Fibroblast of villous mesenchyme (primary cell): ENCODE measurements at regions not wholly inside any gene's neighbourhood (a gene's known extent, or its start where the extent isn't known, plus 50 kb on each side); places are given as distances from the start of the nearest gene placed in this dataset.

ENCODE experiments used
- DNase-seq: peaks from one replicate; pipeline ENCODE4 v3.0.0-alpha.2; 2010; ENCODE audit warnings: low read depth
- H3K4me3 ChIP-seq: 2 replicates; pipeline ENCODE4 v1.5.1; 2011; ENCODE audit warnings: low read depth, mild to moderate bottlenecking, low read length
- TF ChIP-seq, protein P1 (sequence below): IDR thresholded peaks from 2 replicates; pipeline ENCODE4 v1.5.1; 2012; ENCODE audit warnings: low read depth, mild to moderate bottlenecking, low read length; ENCODE audit not compliant: insufficient read depth

DNA sequence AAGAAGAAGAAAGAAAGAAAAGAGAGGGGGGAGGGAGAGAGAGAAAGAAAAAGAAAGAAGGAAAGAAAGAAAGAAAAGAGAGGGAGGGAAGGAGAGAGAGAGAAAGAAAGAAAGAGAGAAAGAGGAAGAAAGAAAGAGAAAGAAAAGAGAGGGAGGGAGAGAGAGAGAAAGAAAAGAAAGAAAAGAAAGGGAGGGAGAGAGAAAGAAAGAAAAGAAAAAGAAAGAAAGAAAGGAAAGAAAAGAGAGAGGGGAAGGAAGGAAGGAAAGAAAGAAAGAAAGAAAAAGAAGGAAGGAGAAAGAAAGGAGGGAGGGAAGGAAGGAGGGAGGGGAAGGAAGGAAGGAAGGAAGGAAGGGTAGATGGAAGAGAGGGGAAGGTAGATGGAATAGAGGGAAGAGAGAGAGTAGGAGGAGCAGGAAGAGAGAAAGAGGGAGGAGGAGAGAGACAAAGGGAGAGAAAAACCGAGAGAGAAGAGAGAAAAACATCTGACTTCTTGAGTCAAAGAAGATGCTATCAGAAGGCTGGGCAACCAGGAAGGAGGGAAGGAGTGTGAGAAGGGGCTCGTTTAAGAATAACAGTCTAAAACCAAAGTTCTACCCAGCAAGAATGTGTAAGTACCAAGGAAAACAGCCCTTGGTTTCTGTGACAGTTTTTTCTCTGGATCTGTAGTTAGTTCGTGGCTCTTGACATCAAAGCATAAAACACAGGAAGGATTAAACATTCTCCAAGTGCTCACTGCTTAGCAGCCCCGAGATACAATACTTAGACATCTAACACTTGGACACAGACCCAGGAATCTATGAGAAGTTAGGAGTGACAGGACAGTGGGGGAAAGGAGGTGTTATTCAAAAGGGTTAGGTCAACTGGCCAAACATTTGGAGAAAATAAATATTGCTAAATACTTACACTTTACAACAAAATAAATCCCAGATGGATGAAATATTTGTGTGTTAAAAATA, 131.9 kb upstream of the STMND1 start:
- no peak overlapping the region for H3K4me3 ChIP-seq
- TF ChIP-seq, protein P1, sequence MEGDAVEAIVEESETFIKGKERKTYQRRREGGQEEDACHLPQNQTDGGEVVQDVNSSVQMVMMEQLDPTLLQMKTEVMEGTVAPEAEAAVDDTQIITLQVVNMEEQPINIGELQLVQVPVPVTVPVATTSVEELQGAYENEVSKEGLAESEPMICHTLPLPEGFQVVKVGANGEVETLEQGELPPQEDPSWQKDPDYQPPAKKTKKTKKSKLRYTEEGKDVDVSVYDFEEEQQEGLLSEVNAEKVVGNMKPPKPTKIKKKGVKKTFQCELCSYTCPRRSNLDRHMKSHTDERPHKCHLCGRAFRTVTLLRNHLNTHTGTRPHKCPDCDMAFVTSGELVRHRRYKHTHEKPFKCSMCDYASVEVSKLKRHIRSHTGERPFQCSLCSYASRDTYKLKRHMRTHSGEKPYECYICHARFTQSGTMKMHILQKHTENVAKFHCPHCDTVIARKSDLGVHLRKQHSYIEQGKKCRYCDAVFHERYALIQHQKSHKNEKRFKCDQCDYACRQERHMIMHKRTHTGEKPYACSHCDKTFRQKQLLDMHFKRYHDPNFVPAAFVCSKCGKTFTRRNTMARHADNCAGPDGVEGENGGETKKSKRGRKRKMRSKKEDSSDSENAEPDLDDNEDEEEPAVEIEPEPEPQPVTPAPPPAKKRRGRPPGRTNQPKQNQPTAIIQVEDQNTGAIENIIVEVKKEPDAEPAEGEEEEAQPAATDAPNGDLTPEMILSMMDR: no peak
- DNase-seq: peak; percentile 80

DNA sequence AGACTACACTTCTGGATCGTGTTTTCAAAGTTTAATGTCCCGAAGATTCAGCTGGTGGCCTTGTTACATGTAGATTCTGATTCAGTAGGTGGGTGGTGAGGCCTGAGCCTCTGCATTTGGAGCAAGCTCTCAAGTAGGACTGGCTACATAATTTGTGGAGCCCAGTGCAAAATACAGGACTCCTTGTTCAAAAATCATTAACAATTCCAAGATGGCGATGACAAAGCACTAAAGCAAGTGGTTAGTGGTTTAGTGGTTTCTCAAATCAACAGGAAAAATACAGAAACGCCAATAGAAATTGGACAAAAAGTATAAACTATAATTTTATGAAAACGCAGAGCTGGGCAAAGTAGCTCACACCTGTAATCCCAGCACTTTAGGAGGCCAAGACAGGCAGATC, 133.7 kb upstream of the STMND1 start:
- TF ChIP-seq, protein P1: no peak
- DNase-seq: no peak
- no peak overlapping the region for H3K4me3 ChIP-seq

DNA sequence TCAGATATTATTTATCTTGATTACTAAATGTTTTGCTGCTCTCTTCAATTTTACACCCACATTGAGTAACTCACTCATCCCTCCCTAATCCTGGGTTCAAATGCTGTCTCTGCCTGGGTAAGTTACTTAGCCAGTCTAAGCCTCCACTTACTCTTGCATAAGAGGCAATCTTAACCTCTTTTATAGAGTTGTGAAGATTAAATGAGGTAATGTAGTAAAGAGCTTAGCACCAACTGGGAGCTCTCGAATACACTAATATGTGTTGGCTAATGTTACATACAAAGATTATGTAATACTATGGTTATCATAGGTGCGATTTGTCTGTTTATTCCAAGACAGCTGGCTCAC, 134.4 kb upstream of the STMND1 start:
- TF ChIP-seq, protein P1: no peak
- peak; percentile 51 for DNase-seq
- no peak overlapping the region for H3K4me3 ChIP-seq

DNA sequence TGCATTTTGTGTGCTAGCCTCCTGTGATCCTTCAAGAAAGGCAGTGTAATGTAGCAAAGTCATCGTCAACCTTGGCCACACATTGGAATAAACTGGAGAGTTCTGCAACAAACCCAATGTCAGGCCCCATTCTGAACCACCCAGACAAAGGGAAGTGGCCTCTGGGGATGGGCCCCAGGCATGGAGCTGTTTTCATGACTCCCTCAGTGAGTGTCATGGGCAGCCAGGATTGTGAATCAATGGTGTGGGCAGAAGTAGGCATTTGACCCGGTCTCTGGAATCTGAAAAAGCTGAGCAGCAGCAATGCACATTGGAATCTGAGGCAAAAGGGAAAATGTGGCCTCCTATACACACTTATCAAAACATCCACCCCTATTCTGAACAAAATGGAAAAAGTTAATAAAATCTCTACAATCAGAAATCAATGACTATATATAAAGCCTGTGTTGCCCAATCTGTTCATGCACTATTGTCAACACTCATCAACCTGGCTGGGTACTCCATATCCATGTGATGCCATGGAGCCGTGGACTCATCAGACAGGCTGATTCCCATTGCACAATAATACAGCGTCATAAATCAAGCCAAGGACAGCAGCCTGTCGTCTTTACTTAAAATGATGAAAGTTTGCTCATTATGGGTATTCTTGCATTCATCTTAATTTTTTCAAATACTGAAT, 134.9 kb upstream of the STMND1 start:
- DNase-seq: peak; percentile 25
- TF ChIP-seq, protein P1: no peak
- H3K4me3 ChIP-seq: no peak overlapping the region

DNA sequence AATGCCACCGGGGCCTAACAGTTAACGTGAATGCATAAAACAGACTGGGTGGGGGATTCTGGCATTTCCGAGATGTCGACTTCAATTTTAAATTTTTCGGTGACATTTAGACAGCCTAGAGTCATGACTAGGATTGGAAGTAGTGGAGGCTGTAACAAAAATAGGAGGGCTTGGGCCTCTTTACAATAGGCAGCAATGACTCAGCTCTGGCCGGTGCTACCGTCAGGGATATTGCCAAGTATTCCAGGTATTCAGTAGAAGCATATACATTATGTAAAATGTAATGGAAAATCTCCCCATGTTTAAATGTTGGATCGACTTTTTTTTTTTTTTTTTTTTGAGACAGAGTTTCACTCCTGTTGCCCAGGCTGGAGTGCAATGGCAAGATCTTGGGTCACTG, 136.2 kb upstream of the STMND1 start:
- H3K4me3 ChIP-seq: no peak overlapping the region
- TF ChIP-seq, protein P1: no peak
- no peak for DNase-seq

DNA sequence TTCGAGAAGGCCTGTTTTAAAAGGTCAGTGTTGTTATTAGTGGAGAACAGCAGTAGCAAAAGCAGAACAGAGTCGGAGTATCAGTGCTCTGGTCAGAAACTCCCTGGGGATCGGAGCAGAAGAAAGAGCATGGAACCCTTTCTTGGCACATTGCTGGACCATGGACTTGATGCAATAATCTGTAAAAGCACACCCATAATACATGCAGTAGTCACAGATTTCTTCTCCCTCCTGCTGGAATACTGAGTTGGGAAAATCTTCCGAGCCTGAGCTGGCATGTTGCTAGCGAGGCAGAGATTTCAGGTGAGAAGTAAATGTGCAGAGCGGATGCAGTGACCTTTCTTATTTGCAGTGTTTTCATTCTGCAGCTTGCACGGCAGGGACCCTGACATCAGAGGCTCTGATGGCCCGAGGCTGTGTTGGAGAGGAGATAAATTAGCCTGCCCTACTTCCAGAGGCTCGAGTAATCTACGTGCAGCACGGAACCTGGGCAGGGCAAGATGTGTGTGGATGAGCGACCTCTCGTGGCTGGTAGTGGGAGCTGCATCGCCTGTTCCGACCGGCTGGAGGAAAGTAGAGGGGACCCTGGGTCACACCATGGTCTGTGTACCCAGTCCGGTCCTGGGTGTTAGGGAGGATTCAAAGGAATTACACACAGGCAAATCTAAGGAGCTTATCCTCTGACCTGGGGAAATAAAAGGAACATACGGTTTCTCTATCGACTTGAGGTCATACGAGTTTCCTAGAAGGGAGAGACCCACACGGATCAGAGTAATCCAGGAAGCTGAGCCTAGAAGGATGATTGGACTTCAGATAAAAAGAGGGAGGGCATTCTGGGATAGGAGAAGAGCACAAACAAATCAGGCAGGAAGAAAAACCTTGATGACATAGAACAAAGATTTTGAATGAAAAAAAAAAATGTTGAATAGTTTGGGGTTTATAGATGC, 137.0 kb upstream of the STMND1 start:
- TF ChIP-seq, protein P1: peak; percentile 99
- peak; percentile 78 for DNase-seq
- no peak overlapping the region for H3K4me3 ChIP-seq
